22Rv1 (cell line): ENCODE measurements at regions not wholly inside any gene's neighbourhood (a gene's known extent, or its start where the extent isn't known, plus 50 kb on each side); places are given as distances from the start of the nearest gene placed in this dataset.

Experiments
- H3K27ac ChIP-seq: fragments of 450-650 bp; 2 replicates; pipeline ENCODE4 v1.5.1; 2017
- ZFX ChIP-seq: fragments of 450-650 bp; IDR thresholded peaks from 2 replicates; pipeline ENCODE4 v1.6.1; 2017; ENCODE audit warnings: antibody characterized with exemption, borderline replicate concordance
- TF ChIP-seq, protein P1 (sequence below): fragments of 450-650 bp; IDR thresholded peaks from 2 replicates; pipeline ENCODE4 v1.5.1; 2017; ENCODE audit warnings: mild to moderate bottlenecking

DNA sequence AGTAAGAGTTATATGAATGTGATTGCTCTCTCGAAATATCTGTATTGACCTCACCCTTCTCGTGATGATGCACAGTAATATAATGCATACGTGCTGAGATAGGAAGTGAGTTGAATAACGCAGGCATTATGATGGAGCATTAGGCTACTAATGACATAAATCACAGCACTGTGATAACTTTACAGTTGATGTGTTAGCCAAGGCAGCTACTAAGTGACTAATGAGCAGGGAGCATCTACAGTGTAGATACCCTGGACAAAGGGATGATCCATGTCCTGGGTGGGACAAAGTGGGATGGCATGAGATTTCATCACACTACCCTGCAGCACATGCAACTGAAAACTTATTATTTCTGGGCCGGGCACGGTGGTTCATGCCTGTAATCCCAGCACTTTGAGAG lies 68.4 kb downstream of the HDGFL1 start:
- TF ChIP-seq, protein P1, sequence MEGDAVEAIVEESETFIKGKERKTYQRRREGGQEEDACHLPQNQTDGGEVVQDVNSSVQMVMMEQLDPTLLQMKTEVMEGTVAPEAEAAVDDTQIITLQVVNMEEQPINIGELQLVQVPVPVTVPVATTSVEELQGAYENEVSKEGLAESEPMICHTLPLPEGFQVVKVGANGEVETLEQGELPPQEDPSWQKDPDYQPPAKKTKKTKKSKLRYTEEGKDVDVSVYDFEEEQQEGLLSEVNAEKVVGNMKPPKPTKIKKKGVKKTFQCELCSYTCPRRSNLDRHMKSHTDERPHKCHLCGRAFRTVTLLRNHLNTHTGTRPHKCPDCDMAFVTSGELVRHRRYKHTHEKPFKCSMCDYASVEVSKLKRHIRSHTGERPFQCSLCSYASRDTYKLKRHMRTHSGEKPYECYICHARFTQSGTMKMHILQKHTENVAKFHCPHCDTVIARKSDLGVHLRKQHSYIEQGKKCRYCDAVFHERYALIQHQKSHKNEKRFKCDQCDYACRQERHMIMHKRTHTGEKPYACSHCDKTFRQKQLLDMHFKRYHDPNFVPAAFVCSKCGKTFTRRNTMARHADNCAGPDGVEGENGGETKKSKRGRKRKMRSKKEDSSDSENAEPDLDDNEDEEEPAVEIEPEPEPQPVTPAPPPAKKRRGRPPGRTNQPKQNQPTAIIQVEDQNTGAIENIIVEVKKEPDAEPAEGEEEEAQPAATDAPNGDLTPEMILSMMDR = no peak
- no peak for TF ChIP-seq ZFX
- H3K27ac ChIP-seq = no peak overlapping the region

GRCh38 chr6:22638320-22638719 lies 69.0 kb downstream of the HDGFL1 start:
- no peak overlapping the region for H3K27ac ChIP-seq
- TF ChIP-seq, protein P1 = no peak
- TF ChIP-seq ZFX = no peak

- TF ChIP-seq, protein P1 = no peak
- TF ChIP-seq ZFX = no peak
- no peak overlapping the region for H3K27ac ChIP-seq
Measured at GRCh38 chr6:22642254-22642653, 72.9 kb downstream of the HDGFL1 start.

- H3K27ac ChIP-seq = no peak overlapping the region
- no peak for TF ChIP-seq ZFX
- TF ChIP-seq, protein P1 = no peak
Measured at GRCh38 chr6:22643780-22644179, 74.4 kb downstream of the HDGFL1 start.

DNA sequence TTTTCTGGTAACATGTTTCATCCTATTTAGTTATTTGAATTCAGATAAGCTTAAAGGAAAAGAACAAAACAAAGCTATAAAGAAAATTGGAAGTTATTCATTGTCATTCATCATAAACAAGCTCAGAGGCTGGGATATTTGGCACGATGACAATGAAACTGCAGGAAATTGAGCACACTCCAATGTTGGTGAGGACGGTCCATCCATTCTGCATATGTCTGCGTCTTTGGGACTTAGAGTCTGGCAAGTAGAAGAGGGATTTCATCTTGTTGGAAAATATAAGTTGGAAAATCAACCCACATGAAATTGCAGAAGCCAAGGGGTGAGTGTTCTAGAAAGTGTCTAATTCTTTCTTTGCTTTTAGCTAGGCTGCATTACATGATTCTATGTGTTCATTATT lies 78.4 kb downstream of the HDGFL1 start:
- H3K27ac ChIP-seq = no peak overlapping the region
- TF ChIP-seq ZFX = no peak
- TF ChIP-seq, protein P1 = no peak

DNA sequence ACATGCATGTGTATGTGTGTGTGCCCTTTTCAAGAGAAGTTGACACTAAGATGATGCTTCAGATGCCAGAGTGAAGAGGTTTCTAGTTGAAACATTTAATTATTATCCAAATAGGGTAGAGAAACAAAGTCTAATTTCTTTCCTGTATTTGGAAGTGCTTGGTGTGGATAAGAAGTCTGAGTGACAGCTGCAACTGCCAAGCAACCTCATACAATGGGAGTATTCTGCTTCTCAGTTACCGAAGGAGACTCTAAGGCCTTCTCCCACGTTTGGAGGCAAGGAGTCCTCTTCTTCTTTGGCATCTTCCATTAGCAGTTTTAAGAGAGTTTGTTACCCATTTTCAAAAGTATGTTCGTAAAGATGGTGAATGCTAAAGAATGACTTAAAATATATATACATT lies 82.4 kb downstream of the HDGFL1 start:
- no peak for TF ChIP-seq ZFX
- TF ChIP-seq, protein P1 = no peak
- no peak overlapping the region for H3K27ac ChIP-seq

DNA sequence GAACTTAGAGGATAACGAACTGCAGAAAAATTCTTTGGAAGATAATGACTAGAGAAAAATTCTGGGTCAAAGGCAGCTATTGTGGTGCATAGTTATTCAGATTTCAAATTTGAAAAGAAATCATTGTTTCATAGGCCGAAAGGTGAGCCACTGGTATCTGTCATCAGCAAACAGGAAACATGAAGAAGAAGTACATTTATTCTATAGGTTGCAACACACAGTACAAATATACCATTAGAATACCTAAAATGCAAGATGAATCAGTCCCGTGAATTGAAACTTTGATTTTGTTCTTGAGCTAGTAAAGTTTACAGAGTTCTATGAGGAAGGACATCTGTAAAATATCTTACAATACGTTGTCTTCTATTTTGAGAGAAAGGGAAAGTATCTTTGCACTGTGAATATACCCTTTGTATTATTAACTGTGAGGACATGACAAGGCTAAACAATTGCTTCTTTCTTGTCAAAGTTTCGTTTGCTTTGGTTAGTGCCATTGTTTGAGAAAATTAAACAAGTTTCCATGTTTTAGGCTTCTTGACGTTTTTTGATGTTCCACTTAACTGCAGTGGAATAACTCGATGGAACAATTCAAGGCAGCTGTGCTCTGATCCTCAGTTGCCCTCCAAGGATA lies 84.7 kb downstream of the HDGFL1 start:
- H3K27ac ChIP-seq = no peak overlapping the region
- TF ChIP-seq ZFX = no peak
- TF ChIP-seq, protein P1 = no peak
